Fibroblast of peridontal ligament (primary cell): ENCODE measurements at regions not wholly inside any gene's neighbourhood (a gene's known extent, or its start where the extent isn't known, plus 50 kb on each side); places are given as distances from the start of the nearest gene placed in this dataset.
A peak's percentile ranks its signal among the peaks of the same experiment; 100 is the strongest.

Experiments used
- DNase-seq: peaks from one replicate; pipeline ENCODE4 v3.0.0-alpha.2; 2010; ENCODE audit errors: extremely low read depth

GRCh38 chr9:14520341-14520740, 172.9 kb downstream of the ZDHHC21 start:
- DNase-seq = no peak

DNA sequence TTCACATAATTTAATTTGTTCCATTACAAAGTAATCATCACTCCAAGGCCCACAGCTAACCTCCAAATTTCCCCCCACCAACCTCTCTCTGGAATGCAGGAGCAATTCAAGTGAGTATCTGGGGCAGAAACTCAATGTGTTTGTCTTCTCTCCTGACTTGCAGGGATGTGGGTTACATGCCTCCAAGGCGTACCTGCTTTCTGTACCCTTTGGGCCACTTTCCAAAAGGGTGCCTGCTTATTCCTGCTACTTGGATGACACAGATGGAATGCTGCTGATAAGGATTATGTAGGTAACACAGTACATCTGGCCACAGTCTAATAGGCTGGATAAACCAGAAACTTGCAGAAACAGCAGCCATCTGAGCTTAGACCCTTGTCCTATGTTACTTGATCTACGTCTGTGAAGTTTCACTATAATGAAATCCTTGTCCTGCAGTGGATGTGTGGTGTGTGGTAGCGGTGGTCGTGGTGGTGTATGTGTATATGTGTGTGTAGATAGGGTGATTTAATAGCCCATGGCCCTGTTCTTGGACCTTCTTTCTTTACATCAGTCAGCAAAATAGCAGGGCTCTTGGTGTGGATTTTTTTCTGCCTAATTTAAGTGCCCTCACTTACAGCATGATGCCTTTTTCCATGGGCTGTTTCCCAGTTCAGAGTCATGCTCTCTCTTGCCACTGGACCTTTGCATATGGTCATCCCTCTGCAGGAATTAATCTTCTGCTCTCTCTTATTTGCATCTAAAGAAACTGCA, 175.9 kb downstream of the ZDHHC21 start:
- DNase-seq = no peak

DNA sequence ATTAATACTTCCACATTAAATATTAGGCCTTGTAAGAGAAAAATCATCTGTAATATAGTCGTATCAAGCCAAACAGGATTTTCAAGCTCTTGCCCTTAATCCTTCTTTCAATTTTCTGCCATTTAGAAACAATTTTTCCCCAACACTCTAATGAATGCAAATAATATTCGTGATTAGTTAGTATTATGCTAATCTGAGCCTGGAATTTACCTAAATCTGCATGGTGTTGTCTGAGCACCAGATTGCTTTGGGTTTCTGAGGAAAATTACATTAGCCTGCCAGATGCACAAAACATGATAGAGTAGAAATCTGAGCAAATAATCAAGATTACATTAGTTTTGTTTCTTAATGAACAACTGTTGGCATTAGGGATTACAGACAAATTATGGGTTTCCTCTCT, 176.6 kb downstream of the ZDHHC21 start:
- no peak for DNase-seq

DNA sequence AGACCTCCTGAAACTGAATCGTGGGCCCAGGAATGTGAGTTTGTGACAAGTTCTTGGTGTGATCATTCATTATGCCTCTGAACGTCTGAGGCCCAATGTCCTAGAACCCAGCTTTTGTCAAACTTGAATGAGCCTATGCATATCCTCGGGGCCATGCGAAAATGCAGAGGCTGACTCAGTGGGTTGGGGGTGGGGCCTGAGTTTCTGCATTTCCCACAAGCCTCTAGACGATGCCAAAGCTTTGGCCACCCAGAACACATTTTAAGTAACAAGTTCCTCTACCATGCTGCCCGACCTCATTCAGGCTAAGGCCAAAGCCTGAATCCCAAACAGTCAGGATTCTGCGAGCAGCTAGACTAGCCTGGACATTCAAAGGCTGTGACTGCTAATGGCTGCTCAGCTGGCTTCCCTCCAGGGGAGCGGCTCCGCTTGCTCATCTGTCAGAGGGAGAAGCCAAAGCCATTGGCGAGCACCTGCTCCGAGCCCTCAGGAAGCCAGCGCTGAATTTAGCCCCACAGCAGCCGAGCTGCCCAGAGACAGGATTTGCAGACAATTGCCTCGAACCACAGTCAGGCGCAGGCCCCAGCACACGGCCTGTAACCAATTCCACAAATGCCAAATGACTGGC, 177.5 kb downstream of the ZDHHC21 start:
- no peak for DNase-seq

DNA sequence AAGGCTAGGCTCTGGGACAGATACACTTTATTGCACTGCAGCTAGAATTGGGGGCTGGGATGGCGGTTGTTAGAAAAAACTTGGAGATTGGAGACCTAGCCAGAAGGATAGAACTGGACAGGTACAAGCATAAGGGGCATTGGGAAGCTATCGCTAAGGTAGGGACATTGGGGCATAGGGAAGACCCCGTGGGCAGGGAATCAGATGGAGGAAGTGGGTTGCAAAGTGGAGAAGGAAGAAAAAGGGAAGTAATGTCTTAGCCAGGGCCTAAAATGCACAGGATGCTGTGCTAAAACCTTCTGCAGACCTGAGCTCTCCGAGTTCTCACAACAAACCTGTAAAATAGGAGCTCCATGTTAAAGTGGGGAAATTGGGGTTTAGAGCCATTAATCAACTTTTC, 178.2 kb downstream of the ZDHHC21 start:
- DNase-seq = no peak

- no peak for DNase-seq
Measured at GRCh38 chr9:14512942-14513341, 180.3 kb downstream of the ZDHHC21 start.

GRCh38 chr9:14511452-14511851, 181.8 kb downstream of the ZDHHC21 start:
- peak; percentile 1 for DNase-seq

DNA sequence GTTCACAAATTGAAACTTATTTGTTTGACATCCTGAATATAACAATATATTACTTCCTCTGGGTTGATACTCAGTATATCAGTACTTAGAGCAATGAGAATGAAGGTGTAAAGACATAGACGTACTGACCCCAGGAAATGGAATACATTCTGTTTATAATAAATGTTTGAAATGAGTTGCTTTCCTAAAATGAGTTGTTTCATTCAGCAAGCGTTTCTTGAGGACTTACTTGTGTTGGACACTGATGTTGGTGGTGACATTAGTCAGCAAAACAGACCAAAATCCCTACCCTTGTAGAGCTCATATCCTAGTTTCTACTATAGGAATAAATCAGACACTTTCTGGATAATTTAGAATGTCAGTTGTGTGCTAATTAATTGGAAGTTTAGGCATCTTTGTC, 184.3 kb downstream of the ZDHHC21 start:
- no peak for DNase-seq

DNA sequence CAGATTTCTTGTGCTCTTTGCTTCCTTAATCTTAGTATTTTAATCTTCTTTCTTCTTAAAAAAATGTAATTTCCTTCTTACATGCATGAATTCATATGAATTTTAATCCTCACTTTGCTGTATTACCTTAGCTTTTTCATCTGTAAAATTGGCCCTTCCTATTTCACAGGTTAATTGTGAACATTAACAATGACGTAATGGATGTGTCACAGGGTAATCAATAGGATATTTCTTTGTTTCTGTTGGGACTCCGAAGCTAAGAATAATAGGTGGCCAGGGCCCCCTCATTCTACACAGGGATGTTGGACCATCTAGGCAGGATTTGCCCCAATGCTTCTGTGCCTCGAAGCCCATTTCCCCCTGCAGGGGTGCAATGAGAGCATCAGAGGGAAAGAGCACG, 187.4 kb upstream of the NFIB start:
- DNase-seq = no peak

DNA sequence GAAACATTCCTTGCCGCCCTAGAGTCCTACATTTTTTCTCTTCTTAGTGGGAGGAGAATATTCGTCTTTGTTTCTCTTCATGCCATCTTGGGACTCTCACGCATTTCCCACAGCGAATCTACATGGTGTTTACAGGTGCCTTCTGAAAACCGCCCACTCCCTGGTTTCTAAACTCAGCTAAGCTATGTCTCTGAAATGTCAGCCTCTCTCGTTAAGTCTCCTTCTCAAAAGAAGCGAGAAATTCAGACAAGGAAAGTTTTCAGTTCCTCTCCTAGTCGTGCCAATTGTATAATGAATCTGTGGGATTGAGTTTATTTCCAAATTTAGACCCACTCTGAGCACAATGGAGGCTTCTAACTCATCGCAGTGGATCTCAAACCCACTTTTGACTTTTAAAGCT, 186.8 kb upstream of the NFIB start:
- DNase-seq = no peak

GRCh38 chr9:14499976-14500375, 186.0 kb upstream of the NFIB start:
- no peak for DNase-seq

- no peak for DNase-seq
Measured at GRCh38 chr9:14498824-14499223, 184.9 kb upstream of the NFIB start.

GRCh38 chr9:14497476-14497875, 183.5 kb upstream of the NFIB start:
- DNase-seq = peak; percentile 5

DNA sequence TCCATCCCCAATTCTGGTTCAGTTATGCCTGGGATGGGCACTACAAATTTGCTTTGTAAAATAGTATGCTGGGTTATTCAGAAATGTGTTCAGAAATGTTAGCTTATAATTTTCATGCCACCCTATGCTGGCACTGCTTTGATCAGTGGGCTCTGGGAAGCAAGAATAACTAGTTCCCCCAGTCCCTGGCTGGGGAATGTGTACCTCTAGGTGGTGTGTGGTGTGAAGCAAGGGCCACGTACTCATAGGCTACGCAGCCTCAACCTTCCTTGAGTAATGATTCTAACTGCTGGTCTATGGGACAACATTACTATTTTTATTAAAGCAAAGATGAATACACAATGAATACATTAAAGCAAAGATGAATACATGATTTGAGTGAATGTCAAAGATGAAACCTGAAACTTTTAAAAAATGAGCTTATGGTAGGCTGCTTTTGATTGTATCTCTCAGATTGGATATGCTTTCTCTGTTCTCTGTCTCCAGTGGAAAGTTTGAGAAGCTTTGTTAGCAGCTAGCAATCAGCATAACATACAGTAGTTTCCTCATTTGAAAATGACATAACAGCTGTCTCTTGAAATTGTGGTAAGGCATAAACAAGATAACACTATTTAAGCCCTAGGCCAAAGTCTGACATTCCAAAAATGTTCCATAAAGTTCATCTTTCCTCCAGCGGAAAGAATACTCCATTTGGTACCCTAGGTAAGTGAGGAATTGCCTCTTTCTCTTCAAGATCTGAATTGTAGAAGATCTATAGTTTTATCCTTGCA, 174.7 kb upstream of the NFIB start:
- no peak for DNase-seq

DNA sequence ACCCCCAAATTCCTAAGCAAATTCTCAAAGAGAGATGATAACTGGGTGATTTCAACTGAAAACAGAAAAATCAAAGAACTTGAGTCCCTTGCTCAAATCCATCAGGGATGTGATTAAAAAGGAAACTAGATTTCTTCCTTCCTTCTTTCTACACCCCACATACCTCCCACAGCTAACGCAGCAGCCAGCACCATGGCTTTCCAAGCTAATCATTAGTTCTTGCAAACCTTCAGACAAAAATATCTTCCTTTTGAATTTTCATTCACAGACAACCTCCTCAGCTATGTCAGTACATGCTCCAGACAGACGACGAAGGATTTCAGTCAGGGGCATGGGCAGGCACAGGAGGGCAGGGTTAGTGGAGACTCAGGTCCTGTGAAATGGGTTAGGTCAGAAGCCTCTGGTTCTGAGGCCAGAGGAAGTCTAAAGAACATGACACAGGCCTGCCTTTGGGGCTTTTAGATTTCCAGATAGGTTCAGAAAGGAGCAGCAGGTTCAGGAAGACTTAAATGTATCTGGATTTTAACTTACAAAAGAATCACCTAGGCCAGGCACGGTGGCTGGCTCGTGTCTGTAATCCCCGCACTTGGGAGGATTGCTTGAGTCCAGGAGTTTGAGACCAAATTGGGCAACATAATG, 173.7 kb upstream of the NFIB start:
- no peak for DNase-seq

DNA sequence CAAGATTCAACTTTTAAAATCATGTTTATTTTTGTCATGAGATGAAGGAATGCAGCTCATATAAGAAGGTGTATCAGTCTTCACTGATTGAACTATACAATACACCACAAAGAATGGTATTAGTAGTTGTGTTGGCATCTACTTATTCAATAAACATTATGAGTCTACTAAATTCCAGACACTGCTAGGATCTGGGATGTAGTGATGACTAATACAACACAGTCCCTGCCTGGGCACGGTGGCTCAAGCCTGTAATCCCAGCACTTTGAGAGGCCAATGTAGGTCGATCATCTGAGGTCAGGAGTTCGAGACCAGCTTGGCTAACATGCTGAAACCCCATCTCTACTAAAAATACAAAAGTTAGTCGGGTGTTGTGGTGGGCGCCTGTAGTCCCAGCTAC, 171.4 kb upstream of the NFIB start:
- DNase-seq = no peak

GRCh38 chr9:14482856-14483255, 168.9 kb upstream of the NFIB start:
- no peak for DNase-seq

- no peak for DNase-seq
Measured at GRCh38 chr9:14480526-14480925, 166.6 kb upstream of the NFIB start.

DNA sequence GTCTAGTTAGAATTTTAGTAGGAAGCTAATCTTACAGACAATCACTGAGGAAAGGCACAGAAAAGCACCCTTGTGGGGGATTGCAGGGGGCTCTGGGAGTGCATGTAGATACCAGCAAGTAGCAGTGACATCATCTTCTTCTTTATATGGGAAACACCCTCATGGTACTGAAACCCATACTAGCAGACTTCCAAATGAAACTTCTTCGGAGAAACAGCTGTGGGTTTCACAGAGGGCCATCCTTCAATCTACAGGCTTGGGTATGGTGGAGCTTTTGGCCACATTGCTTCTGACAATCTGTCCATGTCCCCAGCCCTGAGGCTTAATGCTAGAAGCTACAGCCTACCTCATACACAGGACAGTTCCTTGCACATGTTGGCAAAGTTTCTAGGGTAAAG, 165.2 kb upstream of the NFIB start:
- no peak for DNase-seq

- DNase-seq = peak; percentile 3
Measured at GRCh38 chr9:14478175-14479162, 164.5 kb upstream of the NFIB start.

GRCh38 chr9:14471041-14471440, 157.1 kb upstream of the NFIB start:
- DNase-seq = no peak
